ENCODE measurements at regions not wholly inside any gene's neighbourhood (a gene's known extent, or its start where the extent isn't known, plus 50 kb on each side); places are given as distances from the start of the nearest gene placed in this dataset.

DNA sequence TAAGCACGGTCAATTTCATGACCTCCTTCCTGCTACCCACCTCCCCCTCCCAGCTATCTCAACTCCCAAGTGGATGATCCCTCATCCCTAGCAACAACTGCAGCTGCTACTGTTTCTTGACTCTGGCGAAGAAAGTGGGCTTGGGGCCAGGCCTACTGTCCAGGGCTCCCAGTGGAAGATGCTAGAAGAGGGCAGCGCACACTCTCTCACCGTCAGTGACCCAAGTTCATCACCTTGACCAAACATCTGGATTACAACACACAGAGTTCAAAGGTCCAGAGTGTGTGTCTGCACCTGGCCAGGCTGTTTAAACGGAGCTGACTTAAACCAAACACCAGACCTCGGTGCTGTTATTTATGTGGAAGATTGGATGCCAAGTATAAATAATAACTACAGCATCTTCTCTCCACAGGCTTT, 385.6 kb downstream of the SHQ1 start:
- Histone ChIP-seq H2BK120ac (ENCODE audit: low read depth, low read length, poor library complexity, severe bottlenecking) (no peak overlapping the region), H3K56ac (ENCODE audit: insufficient read length, low read depth, low read length) (no peak overlapping the region), H3K27ac (ENCODE audit: insufficient read length, low read depth, low read length) (no peak overlapping the region), H3K14ac (ENCODE audit: insufficient read depth, low read length) (no peak overlapping the region), H3K18ac (ENCODE audit: insufficient read length, low read depth, low read length) (no peak overlapping the region), H2BK15ac (ENCODE audit: low read depth, low read length) (no peak overlapping the region), H4K20me1 (ENCODE audit: control insufficient read depth, insufficient read depth, insufficient read length) (no peaks in the 10 kb centered on the region), H3K23me2 (ENCODE audit: insufficient read length, low read depth, low read length, poor library complexity, severe bottlenecking) (no peaks in the 10 kb centered on the region), H4K8ac (replicated peaks; ENCODE audit: insufficient read length, low read depth, low read length) (no peak overlapping the region), H3K9ac (ENCODE audit: extremely low read depth, insufficient read length, low read length) (no peak overlapping the region), H2BK5ac (ENCODE audit: insufficient read length, low read length) (no peak overlapping the region), H3K27me3 (ENCODE audit: insufficient read depth, low read length) (no peaks in the 10 kb centered on the region; the same call in 1 of the 2 replicates), H3K4ac (ENCODE audit: low read depth, low read length) (no peak overlapping the region), H3T11ph (ENCODE audit: low read length) (no peak overlapping the region), H3K9me3 (ENCODE audit: control insufficient read depth, low read depth, low read length) (no peaks in the 10 kb centered on the region), H4K91ac (ENCODE audit: insufficient read length, low read depth, low read length) (no peak overlapping the region), H3K79me2 (ENCODE audit: insufficient read depth, low read length) (no peaks in the 10 kb centered on the region), H2BK12ac (ENCODE audit: insufficient read length, low read depth, low read length) (no peak overlapping the region), H3K4me1 (ENCODE audit: insufficient read depth, low read length) (0 out of 2 replicates have a peak, but pooled peaks cover 2% of the 10 kb centered on the region), H2BK20ac (ENCODE audit: low read depth, low read length, poor library complexity, severe bottlenecking) (no peak overlapping the region), H2AFZ (ENCODE audit: low read length) (no peak overlapping the region), H3K4me2 (ENCODE audit: insufficient read depth, insufficient read length, low read length) (no peak overlapping the region), H2AK5ac (ENCODE audit: insufficient read length, low read length) (no peak overlapping the region), H3K79me1 (ENCODE audit: insufficient read depth, low read depth, low read length, poor library complexity, severe bottlenecking) (no peaks in the 10 kb centered on the region), H4K5ac (ENCODE audit: insufficient read length, low read depth, low read length) (no peak overlapping the region), H3K23ac (ENCODE audit: insufficient read length, low read depth, low read length) (no peak overlapping the region)
- no peak for TF ChIP-seq CTCF (conservative IDR thresholded peaks at IDR 0.05)
- DNase-seq: no peak
- no peaks in the 10 kb centered on the region; a peak in 1 of 5 replicates for H3K9me3 Mint-ChIP-seq
- no CpG with 5 or more reads among the region's 6 CpGs for WGBS (ENCODE audit: extremely low coverage, insufficient read length, low lambda C conversion rate)
- H3K27ac Mint-ChIP-seq: no peak overlapping the region
- no peaks in the 10 kb centered on the region for H3K36me3 Mint-ChIP-seq (ENCODE audit: insufficient read depth in 1 of 3, low read depth in 3 of 3)
- H3K27me3 Mint-ChIP-seq (ENCODE audit: low read depth): peaks cover 24% of the 10 kb centered on the region
- H3K4me1 Mint-ChIP-seq: peaks cover 10 to 15% of the 10 kb centered on the region in 2 experiments
- no peak overlapping the region for H3K4me3 Mint-ChIP-seq

Measured in H9 (cell line).